Erythroblast (primary cell): ENCODE measurements at regions not wholly inside any gene's neighbourhood (a gene's known extent, or its start where the extent isn't known, plus 50 kb on each side); places are given as distances from the start of the nearest gene placed in this dataset.

ENCODE experiments used
- GATA1 ChIP-seq: IDR thresholded peaks from 2 replicates; pipeline ENCODE4 v1.6.1; 2011; ENCODE audit warnings: low read depth, mild to moderate bottlenecking, control low read depth, low read length, moderate library complexity
- POLR2A ChIP-seq: IDR thresholded peaks from 2 replicates; pipeline ENCODE4 v1.6.1; 2011; ENCODE audit warnings: mild to moderate bottlenecking, low read length

DNA sequence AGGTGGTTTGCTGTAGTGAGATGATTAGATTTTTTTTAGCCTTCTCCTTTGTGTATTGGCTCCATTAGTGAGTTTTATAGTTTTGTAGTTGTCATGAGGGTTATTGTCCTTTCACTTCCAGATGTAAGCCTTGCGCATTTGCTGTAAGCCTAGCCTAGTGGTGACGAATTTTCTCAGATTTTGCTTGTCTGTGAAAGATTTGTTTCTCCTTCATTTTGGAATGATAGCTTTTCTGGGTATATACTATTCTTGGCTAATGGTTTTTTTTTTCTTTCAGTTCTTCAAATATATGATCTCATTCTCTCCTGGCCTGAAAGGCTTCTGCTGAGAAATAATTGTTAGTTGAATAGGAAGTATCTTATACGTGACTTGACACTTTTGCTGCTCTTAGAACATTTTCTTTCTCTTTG is 166.5 kb upstream of the THRB start:
- TF ChIP-seq POLR2A (no peak), GATA1 (no peak)
